ENCODE measurements at regions not wholly inside any gene's neighbourhood (a gene's known extent, or its start where the extent isn't known, plus 50 kb on each side); places are given as distances from the start of the nearest gene placed in this dataset.

- in situ Hi-C loops (cut with HindIII; ENCODE audit: low pct_ligation_motif_present, low sequenced_read_pairs) = no loop called here
- DNase-seq = no peak
- no peaks in the 10 kb centered on the region for H3K27me3 ChIP-seq (replicated peaks)
- no peak overlapping the region for H3K27ac ChIP-seq
- no peaks in the 10 kb centered on the region for H3K36me3 ChIP-seq (replicated peaks)
- H3K4me3 ChIP-seq (ENCODE audit: low read depth, low read length) = no peak overlapping the region
- TF ChIP-seq CTCF (IDR thresholded peaks at IDR 0.05; ENCODE audit: low read depth, low read length, missing control alignments) = no peak
These were observed 218.9 kb upstream of the PPP1R2C start for GRCh38 chrX:42996861-42997260.

- Histone ChIP-seq H3K27me3 (replicated peaks) (no peaks in the 10 kb centered on the region), H3K27ac (no peak overlapping the region), H3K36me3 (replicated peaks) (no peaks in the 10 kb centered on the region), H3K4me3 (ENCODE audit: low read depth, low read length) (no peak overlapping the region)
- in situ Hi-C loops (cut with HindIII; ENCODE audit: low pct_ligation_motif_present, low sequenced_read_pairs) = no loop called here
- no peak for TF ChIP-seq CTCF (IDR thresholded peaks at IDR 0.05; ENCODE audit: low read depth, low read length, missing control alignments)
- no peak for DNase-seq
These were observed 222.2 kb upstream of the PPP1R2C start for GRCh38 chrX:43000121-43000520.

- no peak overlapping the region for H3K27ac ChIP-seq
- H3K4me3 ChIP-seq (ENCODE audit: low read depth, low read length) = no peak overlapping the region
- H3K36me3 ChIP-seq (replicated peaks) = no peaks in the 10 kb centered on the region
- no peak for DNase-seq
- in situ Hi-C loops (cut with HindIII; ENCODE audit: low pct_ligation_motif_present, low sequenced_read_pairs) = no loop called here
- TF ChIP-seq CTCF (IDR thresholded peaks at IDR 0.05; ENCODE audit: low read depth, low read length, missing control alignments) = no peak
- H3K27me3 ChIP-seq (replicated peaks) = no peaks in the 10 kb centered on the region
These were observed 224.7 kb upstream of the PPP1R2C start for GRCh38 chrX:43002526-43003203.

- Histone ChIP-seq H3K4me3 (ENCODE audit: low read depth, low read length) (no peak overlapping the region), H3K36me3 (replicated peaks) (no peaks in the 10 kb centered on the region), H3K27ac (no peak overlapping the region), H3K27me3 (replicated peaks) (no peaks in the 10 kb centered on the region)
- DNase-seq = no peak
- no peak for TF ChIP-seq CTCF (IDR thresholded peaks at IDR 0.05; ENCODE audit: low read depth, low read length, missing control alignments)
- in situ Hi-C loops (cut with HindIII; ENCODE audit: low pct_ligation_motif_present, low sequenced_read_pairs) = no loop called here
These were observed 225.2 kb upstream of the PPP1R2C start for GRCh38 chrX:43003204-43003565.

GRCh38 chrX:43003939-43004338 is 226.0 kb upstream of the PPP1R2C start:
- Histone ChIP-seq H3K36me3 (replicated peaks) (no peaks in the 10 kb centered on the region), H3K27me3 (replicated peaks) (no peaks in the 10 kb centered on the region), H3K27ac (no peak overlapping the region), H3K4me3 (ENCODE audit: low read depth, low read length) (no peak overlapping the region)
- no peak for DNase-seq
- in situ Hi-C loops (cut with HindIII; ENCODE audit: low pct_ligation_motif_present, low sequenced_read_pairs) = no loop called here
- no peak for TF ChIP-seq CTCF (IDR thresholded peaks at IDR 0.05; ENCODE audit: low read depth, low read length, missing control alignments)

GRCh38 chrX:43005561-43005960 is 227.6 kb upstream of the PPP1R2C start:
- DNase-seq = no peak
- in situ Hi-C loops (cut with HindIII; ENCODE audit: low pct_ligation_motif_present, low sequenced_read_pairs) = no loop called here
- no peaks in the 10 kb centered on the region for H3K27me3 ChIP-seq (replicated peaks)
- no peaks in the 10 kb centered on the region for H3K36me3 ChIP-seq (replicated peaks)
- TF ChIP-seq CTCF (IDR thresholded peaks at IDR 0.05; ENCODE audit: low read depth, low read length, missing control alignments) = no peak
- H3K27ac ChIP-seq = no peak overlapping the region
- H3K4me3 ChIP-seq (ENCODE audit: low read depth, low read length) = no peak overlapping the region
